Gastrocnemius medialis (tissue), 4 donors: ENCODE measurements at regions not wholly inside any gene's neighbourhood (a gene's known extent, or its start where the extent isn't known, plus 50 kb on each side); places are given as distances from the start of the nearest gene placed in this dataset.

Source experiments
- ATAC-seq, 2 donors: fragments of 150-250 bp; one replicate each; pipeline ENCODE4 v1.9.1; 2016
- DNase-seq, 2 donors: peaks; one replicate each; pipeline ENCODE4 v3.0.0-alpha.2; 2019
- H3K27ac ChIP-seq, 4 donors: fragments of 200-600 bp; sonication (generic); 1 replicate in 1 of 4; 2 replicates in 3 of 4; pipeline ENCODE4 v1.5.1; 2016 to 2018; ENCODE audit warnings: mild to moderate bottlenecking in 2 of 4, moderate library complexity in 1 of 4
- H3K27me3 ChIP-seq, 3 donors: fragments of 200-600 bp; sonication (generic) in 2 of 3; 1 replicate in 1 of 3; 2 replicates in 2 of 3; pipeline versions ENCODE4 v1.5.1 to v1.6.0; 2016 to 2019; ENCODE audit warnings: mild to moderate bottlenecking in 1 of 3, moderate library complexity in 1 of 3
- H3K36me3 ChIP-seq, 2 donors: fragments of 200-600 bp; sonication (generic) in 1 of 2; one replicate each; pipeline ENCODE4 v1.5.1; 2017 to 2018
- H3K4me1 ChIP-seq, 2 donors: fragments of 200-600 bp; sonication (generic) in 1 of 2; one replicate each; pipeline ENCODE4 v1.5.1; 2016 to 2017; ENCODE audit warnings: mild to moderate bottlenecking in 2 of 2
- H3K4me3 ChIP-seq, 4 donors: fragments of 200-600 bp; sonication (generic) in 3 of 4; 1 replicate in 1 of 4; 2 replicates in 3 of 4; pipeline ENCODE4 v1.5.1; 2016 to 2019; ENCODE audit warnings: mild to moderate bottlenecking in 2 of 4
- H3K9me3 ChIP-seq, 3 donors: fragments of 200-600 bp; sonication (generic) in 2 of 3; 1 replicate in 1 of 3; 2 replicates in 2 of 3; pipeline ENCODE4 v1.5.1; 2016 to 2019
- CTCF ChIP-seq, 5 experiments: fragments of 450-650 bp in 3 of 5; fragments of 200-600 bp in 2 of 5; sonication (generic) in 2 of 5; IDR thresholded peaks in 4 of 5; conservative IDR thresholded peaks in 1 of 5; 1 replicate in 4 of 5; 2 replicates in 1 of 5; pipeline ENCODE4 v1.5.1; 2016 to 2019; ENCODE audit warnings: antibody characterized with exemption in 5 of 5, mild to moderate bottlenecking in 3 of 5, moderate library complexity in 3 of 5
- POLR2A ChIP-seq, 2 donors: fragments of 450-650 bp; IDR thresholded peaks; one replicate each; pipeline ENCODE4 v1.6.1; 2017; ENCODE audit warnings: antibody characterized with exemption in 2 of 2, mild to moderate bottlenecking in 2 of 2, moderate library complexity in 2 of 2
- in situ Hi-C, 4 donors: fragments of 200-750 bp; cut with MboI; loops; one replicate each; pipeline versions ENCODE4 v1.15.0 to v1.8.0; 2017; ENCODE audit warnings: low sequenced_read_pairs in 4 of 4
- intact Hi-C: fragments of 100-400 bp; cut with DNase I; formaldehyde crosslinking; loops from one replicate; pipeline ENCODE4 v1.15.1; 2023; ENCODE audit warnings: low total_unique reads

DNA sequence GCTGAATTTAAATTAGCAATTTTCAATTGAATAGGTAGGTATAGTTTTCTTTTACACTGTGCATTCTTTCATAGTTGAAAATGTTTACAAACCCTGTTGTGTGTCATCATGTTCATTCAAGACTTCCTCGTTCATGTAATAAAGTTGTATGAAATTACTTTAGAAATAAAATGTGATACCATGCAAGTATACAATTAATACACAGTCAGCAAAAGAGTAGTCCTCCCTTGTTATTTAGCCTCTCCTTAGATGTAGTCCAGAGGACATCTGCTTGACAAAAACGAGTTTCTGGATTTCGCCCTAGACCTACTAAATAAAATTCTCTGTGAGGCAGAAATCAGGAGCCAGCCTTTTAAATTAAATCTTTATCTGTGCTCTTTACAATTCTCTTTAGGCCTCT lies 231.6 kb downstream of the CXXC4 start:
- intact Hi-C loops (no loop called here), in situ Hi-C loops (no loop called here)
- H3K9me3 ChIP-seq: no peaks in the 10 kb centered on the region
- H3K36me3 ChIP-seq: no peaks in the 10 kb centered on the region
- H3K27ac ChIP-seq: no peak overlapping the region
- ATAC-seq (no peak), DNase-seq (no peak)
- no peak overlapping the region for H3K4me3 ChIP-seq
- H3K4me1 ChIP-seq: no peaks in the 10 kb centered on the region
- no peaks in the 10 kb centered on the region for H3K27me3 ChIP-seq
- TF ChIP-seq CTCF (IDR thresholded peaks at IDR 0.05 in 4 of 5, conservative IDR thresholded peaks at IDR 0.05 in 1 of 5): no peak
- no peak for TF ChIP-seq POLR2A (IDR thresholded peaks at IDR 0.05)

GRCh38 chr4:104262678-104263077 lies 232.0 kb downstream of the CXXC4 start:
- intact Hi-C loops: no loop called here
- no peaks in the 10 kb centered on the region for H3K4me1 ChIP-seq
- H3K27ac ChIP-seq: no peak overlapping the region
- no peak for TF ChIP-seq CTCF (IDR thresholded peaks at IDR 0.05 in 4 of 5, conservative IDR thresholded peaks at IDR 0.05 in 1 of 5)
- no peak for TF ChIP-seq POLR2A (IDR thresholded peaks at IDR 0.05)
- no peak overlapping the region for H3K4me3 ChIP-seq
- DNase-seq: no peak
- no peaks in the 10 kb centered on the region for H3K36me3 ChIP-seq
- H3K27me3 ChIP-seq: no peaks in the 10 kb centered on the region
- ATAC-seq: no peak
- in situ Hi-C loops: no loop called here
- H3K9me3 ChIP-seq: no peaks in the 10 kb centered on the region

DNA sequence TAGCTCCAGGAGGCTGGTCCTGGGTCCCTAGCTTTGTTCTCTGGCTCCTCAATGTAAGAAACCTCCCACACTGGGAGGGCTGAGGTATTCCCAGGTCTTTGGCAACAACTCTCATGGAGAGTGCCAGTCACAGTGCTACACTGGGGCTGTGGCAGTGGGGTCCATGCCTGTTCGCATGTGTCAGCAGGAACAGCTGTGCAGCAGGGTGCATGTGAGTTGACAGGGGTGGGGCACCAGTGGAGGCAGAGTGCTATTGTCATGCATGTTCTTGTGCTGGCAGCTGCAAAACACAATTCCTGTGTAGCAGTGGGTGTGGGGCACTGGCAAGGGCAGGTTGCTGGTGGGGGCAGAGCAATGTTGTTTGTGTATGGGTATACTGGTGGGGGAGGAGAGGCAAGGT lies 246.0 kb downstream of the CXXC4 start:
- no peak for TF ChIP-seq CTCF (IDR thresholded peaks at IDR 0.05 in 4 of 5, conservative IDR thresholded peaks at IDR 0.05 in 1 of 5)
- no peak for TF ChIP-seq POLR2A (IDR thresholded peaks at IDR 0.05)
- H3K36me3 ChIP-seq: no peaks in the 10 kb centered on the region
- no peaks in the 10 kb centered on the region for H3K27me3 ChIP-seq
- ATAC-seq (no peak), DNase-seq (no peak)
- intact Hi-C loops: no loop called here
- H3K27ac ChIP-seq: no peak overlapping the region
- no peak overlapping the region for H3K4me3 ChIP-seq
- no peaks in the 10 kb centered on the region for H3K4me1 ChIP-seq
- in situ Hi-C loops: no loop called here
- H3K9me3 ChIP-seq: no peaks in the 10 kb centered on the region

DNA sequence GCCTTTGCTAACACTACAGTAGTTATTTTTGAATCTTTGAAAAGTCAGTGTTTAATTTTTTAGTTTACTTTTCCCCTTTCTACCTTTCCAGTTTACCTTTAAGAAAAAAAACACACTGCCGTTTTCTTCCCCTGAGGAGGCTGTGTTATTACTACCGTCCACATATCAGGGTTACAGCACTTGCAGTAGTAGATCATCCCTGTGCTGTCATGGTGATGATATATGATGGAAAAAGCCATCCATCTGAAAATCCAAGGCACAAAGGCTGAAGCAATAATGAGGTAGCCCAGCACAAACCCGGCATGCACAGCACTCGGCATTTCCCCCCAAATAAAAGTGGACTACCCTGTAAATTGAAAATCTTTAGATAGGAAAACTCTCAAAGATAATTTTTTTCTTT lies 258.7 kb downstream of the CXXC4 start:
- intact Hi-C loops (no loop called here), in situ Hi-C loops (no loop called here)
- Histone ChIP-seq H3K4me1 (no peaks in the 10 kb centered on the region), H3K36me3 (no peaks in the 10 kb centered on the region), H3K4me3 (no peak overlapping the region), H3K27ac (no peak overlapping the region), H3K9me3 (no peaks in the 10 kb centered on the region), H3K27me3 (no peaks in the 10 kb centered on the region)
- TF ChIP-seq POLR2A (IDR thresholded peaks at IDR 0.05): no peak
- TF ChIP-seq CTCF (IDR thresholded peaks at IDR 0.05 in 4 of 5, conservative IDR thresholded peaks at IDR 0.05 in 1 of 5): no peak
- ATAC-seq (no peak), DNase-seq (no peak)

GRCh38 chr4:104217526-104217925 lies 277.2 kb downstream of the CXXC4 start:
- Histone ChIP-seq H3K27ac (no peak overlapping the region), H3K9me3 (no peaks in the 10 kb centered on the region), H3K36me3 (no peaks in the 10 kb centered on the region), H3K4me3 (no peak overlapping the region), H3K4me1 (no peaks in the 10 kb centered on the region), H3K27me3 (no peaks in the 10 kb centered on the region)
- DNase-seq (no peak), ATAC-seq (no peak)
- intact Hi-C loops: no loop called here
- TF ChIP-seq CTCF (IDR thresholded peaks at IDR 0.05 in 4 of 5, conservative IDR thresholded peaks at IDR 0.05 in 1 of 5) (no peak), POLR2A (IDR thresholded peaks at IDR 0.05) (no peak)
- in situ Hi-C loops: no loop called here
